OCI-LY7 (cell line): ENCODE measurements at regions not wholly inside any gene's neighbourhood (a gene's known extent, or its start where the extent isn't known, plus 50 kb on each side); places are given as distances from the start of the nearest gene placed in this dataset.

ENCODE experiments used
- EZH2phosphoT487 ChIP-seq: fragments of 200-600 bp; sonication (generic); IDR thresholded peaks from 2 replicates; pipeline ENCODE4 v1.6.1; 2018; ENCODE audit warnings: low read depth, borderline replicate concordance, mild to moderate bottlenecking, mixed run types, antibody characterized with exemption, low read length, moderate library complexity, mixed read lengths
- TF ChIP-seq, protein P1 (sequence below): fragments of 200-600 bp; sonication (generic); conservative IDR thresholded peaks from 2 replicates; pipeline ENCODE4 v1.5.1; 2014; ENCODE audit warnings: mild to moderate bottlenecking, antibody characterized with exemption, low read length, moderate library complexity, mixed read lengths

- TF ChIP-seq, protein P1, sequence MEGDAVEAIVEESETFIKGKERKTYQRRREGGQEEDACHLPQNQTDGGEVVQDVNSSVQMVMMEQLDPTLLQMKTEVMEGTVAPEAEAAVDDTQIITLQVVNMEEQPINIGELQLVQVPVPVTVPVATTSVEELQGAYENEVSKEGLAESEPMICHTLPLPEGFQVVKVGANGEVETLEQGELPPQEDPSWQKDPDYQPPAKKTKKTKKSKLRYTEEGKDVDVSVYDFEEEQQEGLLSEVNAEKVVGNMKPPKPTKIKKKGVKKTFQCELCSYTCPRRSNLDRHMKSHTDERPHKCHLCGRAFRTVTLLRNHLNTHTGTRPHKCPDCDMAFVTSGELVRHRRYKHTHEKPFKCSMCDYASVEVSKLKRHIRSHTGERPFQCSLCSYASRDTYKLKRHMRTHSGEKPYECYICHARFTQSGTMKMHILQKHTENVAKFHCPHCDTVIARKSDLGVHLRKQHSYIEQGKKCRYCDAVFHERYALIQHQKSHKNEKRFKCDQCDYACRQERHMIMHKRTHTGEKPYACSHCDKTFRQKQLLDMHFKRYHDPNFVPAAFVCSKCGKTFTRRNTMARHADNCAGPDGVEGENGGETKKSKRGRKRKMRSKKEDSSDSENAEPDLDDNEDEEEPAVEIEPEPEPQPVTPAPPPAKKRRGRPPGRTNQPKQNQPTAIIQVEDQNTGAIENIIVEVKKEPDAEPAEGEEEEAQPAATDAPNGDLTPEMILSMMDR: no peak
- no peak for TF ChIP-seq EZH2phosphoT487
Measured at GRCh38 chr5:3348576-3349535, 246.8 kb upstream of the IRX1 start.
